ENCODE measurements at regions not wholly inside any gene's neighbourhood (a gene's known extent, or its start where the extent isn't known, plus 50 kb on each side); places are given as distances from the start of the nearest gene placed in this dataset.

GRCh38 chr4:180698550-180699195 is 1544.5 kb upstream of the TENM3 start:
- TF ChIP-seq ZNF274 (IDR thresholded peaks at IDR 0.05; ENCODE audit: low read depth, low read length) (no peak), YY1 (IDR thresholded peaks at IDR 0.05; ENCODE audit: insufficient read depth, insufficient read length) (no peak)

Measured in NT2/D1 (cell line).